ENCODE measurements at regions not wholly inside any gene's neighbourhood (a gene's known extent, or its start where the extent isn't known, plus 50 kb on each side); places are given as distances from the start of the nearest gene placed in this dataset.

- no peak for FAIRE-seq
These were observed 62.3 kb downstream of the UCHL1 start for GRCh38 chr4:41318839-41319530.

- no peak for FAIRE-seq
These were observed 62.8 kb downstream of the UCHL1 start for GRCh38 chr4:41319553-41319952.

- peak; percentile 9 for FAIRE-seq
These were observed 63.5 kb downstream of the UCHL1 start for GRCh38 chr4:41320278-41320677.

GRCh38 chr4:41320786-41321185 is 64.1 kb downstream of the UCHL1 start:
- FAIRE-seq, result no peak

- no peak for FAIRE-seq
These were observed 64.7 kb downstream of the UCHL1 start for GRCh38 chr4:41321216-41321945.

GRCh38 chr4:41322617-41323016 is 65.9 kb downstream of the UCHL1 start:
- FAIRE-seq, result no peak

GRCh38 chr4:41323179-41323578 is 66.5 kb downstream of the UCHL1 start:
- no peak for FAIRE-seq

- FAIRE-seq, result no peak
These were observed 67.0 kb downstream of the UCHL1 start for GRCh38 chr4:41323706-41324105.

GRCh38 chr4:41324861-41325260 is 68.1 kb downstream of the UCHL1 start:
- FAIRE-seq, result no peak

GRCh38 chr4:41325901-41326300 is 69.2 kb downstream of the UCHL1 start:
- FAIRE-seq, result no peak

GRCh38 chr4:41326776-41327175 is 70.0 kb downstream of the UCHL1 start:
- FAIRE-seq, result no peak

- FAIRE-seq, result no peak
These were observed 71.0 kb downstream of the UCHL1 start for GRCh38 chr4:41327770-41328169.

GRCh38 chr4:41329361-41329760 is 72.6 kb downstream of the UCHL1 start:
- FAIRE-seq, result no peak

- peak; percentile 3 for FAIRE-seq
These were observed 74.5 kb downstream of the UCHL1 start for GRCh38 chr4:41331224-41331623.

- FAIRE-seq, result no peak
These were observed 75.9 kb downstream of the UCHL1 start for GRCh38 chr4:41332510-41333054.

- FAIRE-seq, result no peak
These were observed 77.5 kb downstream of the UCHL1 start for GRCh38 chr4:41334182-41334581.

- FAIRE-seq, result peak; percentile 94
These were observed 83.4 kb downstream of the UCHL1 start for GRCh38 chr4:41339812-41340809.

- FAIRE-seq, result no peak
These were observed 89.8 kb downstream of the UCHL1 start for GRCh38 chr4:41346306-41347061.

GRCh38 chr4:41349021-41349420 is 92.3 kb downstream of the UCHL1 start:
- no peak for FAIRE-seq

GRCh38 chr4:41358647-41359421 is 102.1 kb downstream of the UCHL1 start:
- FAIRE-seq, result no peak

GRCh38 chr4:41359422-41359775 is 102.7 kb downstream of the UCHL1 start:
- FAIRE-seq, result peak; percentile 89

GRCh38 chr4:41359836-41360213 is 103.1 kb downstream of the UCHL1 start:
- FAIRE-seq, result no peak

Measured in A204.1 (cell line).